NAMALWA (cell line): ENCODE measurements at regions not wholly inside any gene's neighbourhood (a gene's known extent, or its start where the extent isn't known, plus 50 kb on each side); places are given as distances from the start of the nearest gene placed in this dataset.
A peak's percentile ranks its signal among the peaks of the same experiment; 100 is the strongest.

ENCODE experiments used
- DNase-seq: peaks from one replicate; pipeline ENCODE4 v3.0.0-alpha.2; 2015; ENCODE audit warnings: low spot score

- DNase-seq: no peak
These were observed 255.3 kb upstream of the CAMK1G start for GRCh38 chr1:209328196-209328595.

- DNase-seq: peak; percentile 47
These were observed 248.3 kb upstream of the CAMK1G start for GRCh38 chr1:209335178-209335577.

GRCh38 chr1:209341146-209341545 is 242.4 kb upstream of the CAMK1G start:
- DNase-seq: no peak

DNA sequence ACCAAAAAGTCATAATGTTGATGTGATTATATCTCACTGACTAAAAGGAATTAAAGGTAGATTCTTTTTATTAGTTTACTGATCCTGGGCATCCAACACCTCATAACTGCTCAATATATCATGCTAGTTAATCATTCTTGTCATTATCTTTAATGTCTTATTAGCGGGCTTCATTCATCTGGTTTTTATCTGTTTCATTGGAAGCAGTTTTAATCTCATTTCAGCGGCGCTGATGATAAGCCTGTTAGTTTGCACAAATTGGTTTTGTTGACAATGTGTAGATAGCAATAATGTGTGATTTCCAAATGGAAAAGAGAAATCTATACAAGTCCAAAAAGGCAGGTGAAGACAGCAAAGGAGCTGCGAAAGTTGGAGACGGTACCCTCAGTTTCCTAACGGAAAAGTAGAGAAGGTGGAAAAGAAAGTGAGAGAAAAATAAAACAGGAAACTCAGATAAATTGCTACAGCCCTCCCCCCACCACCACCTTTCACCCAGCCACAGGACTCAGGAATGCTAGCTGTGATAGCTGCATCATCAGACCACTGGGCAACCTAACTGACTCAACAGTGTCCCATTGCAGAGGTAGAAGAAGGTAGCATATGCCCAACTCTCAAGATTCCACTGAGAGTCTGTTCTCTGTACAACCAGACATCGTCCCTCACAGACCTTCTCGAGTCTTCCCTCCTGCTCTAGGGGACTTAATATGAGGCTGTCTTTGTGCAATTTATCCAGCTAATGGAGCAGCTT is 241.7 kb upstream of the CAMK1G start:
- no peak for DNase-seq

DNA sequence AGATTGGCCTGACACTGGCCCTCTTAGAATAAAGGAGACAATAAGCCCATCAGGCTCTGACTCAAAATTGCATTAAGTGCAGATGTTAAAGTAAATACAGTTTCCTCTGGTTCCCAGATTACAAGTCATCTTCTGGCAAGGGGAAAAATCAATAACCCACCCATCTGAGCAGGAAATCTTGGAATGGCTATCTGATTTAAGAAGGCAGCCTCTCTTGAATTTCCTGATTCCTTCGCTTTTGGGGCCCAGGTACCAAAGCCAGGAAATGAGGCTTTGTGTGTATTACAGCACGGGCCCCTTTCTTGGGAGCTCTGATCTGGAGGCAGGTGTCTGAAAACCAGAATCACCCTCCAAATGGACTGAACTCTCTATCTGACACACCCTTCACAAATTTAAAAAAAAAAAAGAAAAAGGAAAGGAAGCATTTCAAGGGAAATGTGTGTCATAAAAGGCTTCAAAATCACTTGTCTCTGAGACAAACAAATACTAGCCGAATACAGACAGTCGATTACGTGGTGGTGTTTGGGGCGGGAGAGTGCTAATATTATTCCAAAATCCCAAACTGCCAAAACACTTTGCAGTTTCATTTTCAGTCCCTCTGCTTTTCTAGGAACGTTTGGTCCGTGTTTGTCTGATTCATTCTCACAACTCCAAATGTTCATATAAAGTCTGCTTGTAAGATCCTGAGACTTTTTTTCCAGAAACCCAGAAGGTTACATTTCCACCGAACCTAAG is 240.9 kb upstream of the CAMK1G start:
- DNase-seq: no peak

- no peak for DNase-seq
These were observed 240.0 kb upstream of the CAMK1G start for GRCh38 chr1:209343511-209343910.

DNA sequence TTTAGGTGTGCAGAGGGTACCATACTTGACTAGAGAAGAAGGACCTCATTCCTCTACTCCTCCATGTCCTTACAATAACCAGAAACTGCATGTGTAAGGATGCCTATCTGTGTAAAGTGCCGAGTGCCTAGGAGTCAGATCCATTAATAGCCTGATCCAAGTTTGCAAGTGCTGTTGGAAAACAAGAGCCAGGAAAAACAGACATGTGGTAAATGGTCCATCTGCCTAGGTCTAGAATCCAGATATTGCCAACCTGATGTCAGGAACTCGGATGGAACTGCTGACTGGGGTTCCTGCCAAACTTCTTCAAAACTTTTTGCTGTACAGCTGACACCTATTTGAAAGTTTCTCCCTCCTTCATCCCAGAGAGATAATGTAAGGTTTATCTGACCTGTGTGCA is 239.4 kb upstream of the CAMK1G start:
- DNase-seq: no peak

- DNase-seq: no peak
These were observed 233.9 kb upstream of the CAMK1G start for GRCh38 chr1:209349363-209350308.

DNA sequence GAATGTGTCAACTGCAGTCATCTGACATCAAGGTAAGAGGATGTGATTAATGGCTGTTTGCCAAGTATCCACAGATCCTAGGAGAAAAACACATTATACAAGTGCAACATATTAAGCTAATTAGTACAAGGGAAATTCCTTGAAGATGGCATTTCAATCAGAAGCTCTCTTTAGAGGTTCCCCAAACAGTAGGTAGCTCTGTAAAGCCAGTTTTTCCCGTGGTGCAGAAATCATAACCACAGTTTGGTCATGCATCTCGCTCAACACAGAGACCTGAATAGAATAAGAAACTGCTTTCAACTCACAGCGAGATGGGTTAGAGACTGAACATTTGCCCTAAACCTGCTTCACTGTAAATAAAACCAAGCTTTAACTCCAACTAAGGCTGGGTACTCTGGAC is 230.5 kb upstream of the CAMK1G start:
- DNase-seq: no peak

DNA sequence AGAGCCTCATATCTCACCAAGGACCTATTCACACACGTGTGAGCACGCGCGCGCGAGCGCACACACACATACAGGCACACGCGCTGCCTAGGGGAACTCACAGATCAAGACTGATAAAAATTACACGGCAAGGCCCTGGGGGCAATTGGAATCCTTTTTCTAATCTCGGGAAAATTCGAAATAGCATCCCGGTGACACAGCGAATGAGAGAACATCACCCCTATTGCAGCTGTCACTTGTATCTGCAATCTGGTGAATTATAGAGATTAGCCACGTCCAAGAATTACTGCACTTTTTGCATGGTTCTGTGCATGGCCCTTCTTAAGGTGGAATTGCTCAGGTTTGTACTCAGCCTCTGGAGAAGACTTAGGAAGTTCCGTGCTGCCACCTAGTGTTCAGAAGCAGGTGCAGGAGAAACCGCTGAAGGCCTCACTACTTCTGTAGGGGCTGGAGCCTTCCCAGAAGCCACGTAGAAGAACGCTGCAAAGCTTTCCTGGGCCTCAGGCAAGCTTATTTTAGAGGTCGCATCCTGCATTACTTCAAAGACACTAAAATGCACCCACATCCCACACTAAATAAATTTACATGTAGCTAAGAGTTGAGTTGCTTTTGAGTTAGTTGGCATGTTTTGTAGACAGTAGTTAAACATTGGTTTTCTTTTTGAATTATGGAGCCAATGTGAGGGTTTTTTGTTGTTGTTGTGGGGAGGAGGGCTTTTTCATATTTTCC is 229.2 kb upstream of the CAMK1G start:
- DNase-seq: peak; percentile 73

DNA sequence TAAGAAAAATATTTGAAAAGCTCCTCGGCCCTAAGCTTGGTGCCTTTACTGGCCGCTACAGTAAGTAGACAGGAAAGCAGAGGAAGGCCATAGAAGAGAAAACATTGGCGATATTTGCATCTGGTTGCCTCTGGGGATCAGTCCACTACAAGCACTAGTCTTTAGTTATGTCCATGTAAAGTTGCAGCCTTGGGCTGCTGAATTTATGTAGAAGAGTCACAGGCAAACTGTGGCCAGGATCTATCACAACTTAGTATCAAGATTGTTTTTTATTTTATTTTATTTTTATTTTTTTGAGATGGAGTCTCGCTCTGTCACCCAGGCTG is 228.7 kb upstream of the CAMK1G start:
- DNase-seq: no peak

DNA sequence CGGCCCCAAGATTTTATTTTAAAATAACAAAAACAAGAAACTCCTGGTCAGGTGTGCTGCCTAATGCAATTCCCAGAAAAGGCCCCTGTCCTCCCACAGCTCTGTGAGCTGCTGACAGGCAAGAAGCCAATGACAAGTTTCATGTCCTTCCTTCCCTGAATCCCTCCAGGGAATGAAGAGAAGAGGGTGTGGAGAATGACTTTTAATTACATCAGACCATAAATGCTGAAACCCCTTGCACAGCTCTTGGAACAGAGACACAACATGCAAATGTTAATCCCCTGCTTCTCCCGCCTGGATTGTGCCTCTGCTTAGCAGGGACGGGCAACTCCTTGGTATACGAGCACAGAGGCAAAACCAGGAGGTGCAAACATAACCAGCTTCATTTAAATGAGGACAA is 228.1 kb upstream of the CAMK1G start:
- DNase-seq: no peak

- DNase-seq: no peak
These were observed 226.5 kb upstream of the CAMK1G start for GRCh38 chr1:209356976-209357377.

GRCh38 chr1:209363112-209363511 is 220.4 kb upstream of the CAMK1G start:
- DNase-seq: no peak

DNA sequence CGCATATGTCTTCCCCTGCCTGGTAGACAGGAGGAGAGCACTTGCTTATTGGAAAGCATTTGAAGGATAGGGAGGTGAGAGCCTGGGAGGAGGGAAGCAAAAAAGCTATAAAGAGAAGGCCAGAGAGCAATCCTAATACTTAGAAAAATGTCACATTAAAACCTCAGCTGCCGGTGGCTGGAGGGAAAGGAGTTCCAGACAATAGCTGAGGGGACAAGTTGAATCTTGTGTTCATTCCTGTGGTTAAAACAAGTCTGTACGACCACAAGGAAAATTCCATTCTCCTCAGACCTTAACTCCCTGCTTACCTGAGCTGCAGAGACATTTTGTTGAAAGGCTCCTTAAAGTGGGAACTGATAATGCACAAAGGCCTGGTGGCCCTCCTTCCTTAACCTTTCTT is 218.8 kb upstream of the CAMK1G start:
- no peak for DNase-seq

GRCh38 chr1:209367061-209367772 is 216.3 kb upstream of the CAMK1G start:
- no peak for DNase-seq

DNA sequence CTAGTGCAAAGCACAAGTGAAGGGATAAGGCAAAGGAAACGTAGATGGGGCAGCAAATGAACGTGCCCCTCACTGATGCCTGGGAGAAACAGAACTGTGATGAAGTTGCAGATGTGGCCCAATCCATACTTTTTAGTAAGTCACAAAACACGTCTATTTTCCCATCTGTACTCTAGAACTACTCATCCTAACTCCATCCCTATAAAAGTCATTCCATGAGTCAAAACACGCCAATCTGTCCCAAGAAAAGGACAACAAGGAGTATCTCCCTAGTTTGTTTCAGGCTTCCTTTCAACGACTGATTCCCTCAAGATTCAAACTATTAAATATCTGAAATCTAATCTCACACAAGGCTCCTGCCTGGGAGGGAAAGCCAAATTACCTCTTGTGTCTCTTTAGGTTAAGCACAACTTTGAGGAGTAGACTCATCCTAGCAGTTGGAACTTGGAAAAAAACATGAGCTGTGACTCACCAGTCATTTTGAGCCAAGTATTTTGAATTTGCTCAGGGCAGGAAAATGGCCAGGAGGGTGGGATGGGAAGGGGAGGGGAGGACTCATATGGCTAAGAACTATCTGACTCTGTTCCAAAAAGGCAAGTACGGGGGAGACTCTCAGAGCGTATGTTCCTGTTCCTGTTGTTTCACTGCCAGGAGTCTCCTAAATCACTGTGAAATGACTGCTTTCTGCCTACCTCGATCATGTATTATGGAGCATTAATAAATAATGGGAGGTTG is 214.5 kb upstream of the CAMK1G start:
- no peak for DNase-seq

DNA sequence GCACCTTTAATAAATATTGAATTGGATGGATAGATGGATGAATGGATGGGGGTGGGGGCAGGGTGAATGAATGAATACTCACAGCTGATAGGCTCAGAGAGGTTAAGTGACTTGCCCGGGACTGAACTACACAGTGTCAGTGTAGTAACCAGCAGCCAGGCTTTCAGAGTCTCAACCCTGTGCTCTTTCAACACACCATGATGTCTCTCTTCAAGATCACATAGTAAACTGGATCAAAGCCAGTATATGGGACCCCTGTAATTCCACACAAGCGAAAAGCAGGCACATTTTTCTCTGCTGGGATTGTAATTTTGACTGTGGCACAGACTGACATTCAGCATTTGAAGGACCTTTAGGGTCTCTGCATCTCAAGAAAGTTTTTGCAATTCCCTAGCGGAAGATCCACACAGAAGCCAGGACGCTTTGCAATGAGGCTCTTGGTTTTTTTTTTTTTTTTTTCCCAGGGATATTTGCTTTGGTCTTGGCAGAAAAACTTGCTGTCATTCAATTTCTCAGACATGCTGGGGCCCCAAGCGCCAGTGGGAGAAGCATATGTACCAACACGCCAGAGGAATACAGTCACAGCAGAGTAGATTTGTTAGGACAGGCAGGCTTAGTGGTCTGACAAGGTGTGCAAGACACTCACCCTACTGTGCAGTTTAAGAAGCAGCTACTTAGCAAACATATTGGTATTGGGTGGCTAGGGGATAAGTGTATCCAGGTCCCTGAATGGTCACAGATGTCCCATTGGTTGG is 213.1 kb upstream of the CAMK1G start:
- DNase-seq: no peak

GRCh38 chr1:209375097-209375496 is 208.4 kb upstream of the CAMK1G start:
- DNase-seq: no peak
